Karpas-422 (cell line): ENCODE measurements at regions not wholly inside any gene's neighbourhood (a gene's known extent, or its start where the extent isn't known, plus 50 kb on each side); places are given as distances from the start of the nearest gene placed in this dataset.
"Not testable (repeated sequence)": the region's sequence is repeated elsewhere in the genome, so short reads cannot be mapped to it uniquely, and the experiment has no call there.

Experiments used
- DNase-seq: peaks from one replicate; pipeline ENCODE4 v3.0.0-alpha.2; 2015
- H2AFZ ChIP-seq: fragments of 200-600 bp; sonication (generic); 2 replicates; pipeline ENCODE4 v1.6.1; 2014; ENCODE audit warnings: antibody characterized with exemption, low read length, mixed read lengths
- H3K27ac ChIP-seq: fragments of 200-600 bp; sonication (generic); 2 replicates; pipeline ENCODE4 v1.5.1; 2014; ENCODE audit warnings: mild to moderate bottlenecking, low read length, moderate library complexity
- H3K27me3 ChIP-seq: fragments of 200-600 bp; sonication (generic); 2 replicates; pipeline ENCODE4 v1.6.1; 2014; ENCODE audit warnings: low read length, mixed read lengths
- H3K36me3 ChIP-seq: fragments of 200-600 bp; sonication (generic); 2 replicates; pipeline ENCODE4 v1.6.1; 2014; ENCODE audit warnings: low read length, mixed read lengths; ENCODE audit not compliant: insufficient read depth
- H3K4me1 ChIP-seq: fragments of 200-600 bp; sonication (generic); 2 replicates; pipeline ENCODE4 v1.6.1; 2014; ENCODE audit warnings: mild to moderate bottlenecking, low read length, mixed read lengths
- H3K4me2 ChIP-seq: fragments of 200-600 bp; sonication (generic); 2 replicates; pipeline ENCODE4 v1.6.1; 2014; ENCODE audit warnings: low read length, low read depth, mild to moderate bottlenecking; ENCODE audit not compliant: poor library complexity, severe bottlenecking
- H3K4me3 ChIP-seq: fragments of 200-600 bp; sonication (generic); 2 replicates; pipeline ENCODE4 v1.5.1; 2014; ENCODE audit warnings: mild to moderate bottlenecking, antibody characterized with exemption, low read length, mixed read lengths
- H3K79me2 ChIP-seq: fragments of 200-600 bp; sonication (generic); 2 replicates; pipeline ENCODE4 v1.6.1; 2014; ENCODE audit warnings: mild to moderate bottlenecking, low read length, mixed read lengths
- H3K9ac ChIP-seq: fragments of 200-600 bp; sonication (generic); 2 replicates; pipeline ENCODE4 v1.6.0; 2014; ENCODE audit warnings: low read length
- H3K9me2 ChIP-seq: fragments of 200-600 bp; sonication (generic), shearing (Covaris generic); replicated peaks from 2 replicates; pipeline ENCODE4 v1.6.0; 2014; ENCODE audit warnings: mild to moderate bottlenecking, low read length, moderate library complexity; ENCODE audit not compliant: insufficient read depth
- H3K9me3 ChIP-seq: fragments of 300-700, 200-600 bp; sonication (generic); 2 replicates; pipeline ENCODE4 v1.6.1; 2014; ENCODE audit warnings: low read length, mixed read lengths
- H4K20me1 ChIP-seq: fragments of 200-600 bp; sonication (generic); 2 replicates; pipeline ENCODE4 v1.6.1; 2014; ENCODE audit warnings: mild to moderate bottlenecking, antibody characterized with exemption, low read length, low read depth; ENCODE audit not compliant: insufficient read depth

DNA sequence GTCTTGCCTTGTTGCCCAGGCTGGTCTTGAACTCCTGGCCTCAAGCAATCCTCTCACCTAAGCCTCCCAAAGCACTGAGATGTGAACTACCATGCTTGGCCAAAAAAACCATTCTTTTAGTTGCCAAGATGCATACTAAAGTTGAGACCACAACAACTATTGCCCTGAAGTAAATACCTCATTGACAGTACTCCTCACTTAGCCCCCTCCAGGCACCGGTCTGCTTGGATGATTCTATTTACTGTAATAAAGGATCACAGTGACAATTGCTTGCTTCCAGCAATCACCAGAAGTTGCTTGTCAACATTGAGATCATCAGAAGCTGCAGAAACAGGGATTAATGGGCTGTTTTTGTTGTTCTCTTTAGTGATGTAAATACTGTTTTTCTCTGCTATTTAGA lies 97.1 kb downstream of the CDRT15L2 start:
- H3K9me3 ChIP-seq, H4K20me1 ChIP-seq, H3K36me3 ChIP-seq, H3K4me2 ChIP-seq, H3K27ac ChIP-seq, DNase-seq, H3K9me2 ChIP-seq, H3K4me3 ChIP-seq, H3K27me3 ChIP-seq, H3K4me1 ChIP-seq, H3K9ac ChIP-seq, H3K79me2 ChIP-seq, H2AFZ ChIP-seq: not testable (repeated sequence)

DNA sequence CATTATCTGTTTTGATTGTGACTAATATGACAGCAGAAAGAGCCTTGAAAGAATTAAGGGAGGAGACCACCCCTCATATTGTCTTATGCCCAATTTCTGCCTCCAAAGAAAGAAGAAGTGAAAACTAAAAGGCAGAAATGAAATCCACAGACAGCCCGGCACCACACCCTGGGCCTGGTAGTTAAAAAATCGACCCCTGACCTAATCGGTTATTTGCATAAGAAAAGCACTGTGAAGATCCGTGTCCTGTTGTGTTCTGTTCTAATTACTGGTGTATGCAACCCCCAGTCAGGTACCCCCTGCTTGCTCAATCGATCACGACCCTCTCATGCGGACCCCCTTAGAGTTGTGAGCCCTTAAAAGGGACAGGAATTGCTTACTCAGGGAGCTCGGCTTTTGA lies 97.9 kb downstream of the CDRT15L2 start:
- not testable (repeated sequence) for H3K9me3 ChIP-seq, H3K9me2 ChIP-seq, H3K4me2 ChIP-seq, H2AFZ ChIP-seq, DNase-seq, H3K27me3 ChIP-seq, H3K27ac ChIP-seq, H3K79me2 ChIP-seq, H3K36me3 ChIP-seq, H3K4me1 ChIP-seq, H3K4me3 ChIP-seq, H3K9ac ChIP-seq, H4K20me1 ChIP-seq

DNA sequence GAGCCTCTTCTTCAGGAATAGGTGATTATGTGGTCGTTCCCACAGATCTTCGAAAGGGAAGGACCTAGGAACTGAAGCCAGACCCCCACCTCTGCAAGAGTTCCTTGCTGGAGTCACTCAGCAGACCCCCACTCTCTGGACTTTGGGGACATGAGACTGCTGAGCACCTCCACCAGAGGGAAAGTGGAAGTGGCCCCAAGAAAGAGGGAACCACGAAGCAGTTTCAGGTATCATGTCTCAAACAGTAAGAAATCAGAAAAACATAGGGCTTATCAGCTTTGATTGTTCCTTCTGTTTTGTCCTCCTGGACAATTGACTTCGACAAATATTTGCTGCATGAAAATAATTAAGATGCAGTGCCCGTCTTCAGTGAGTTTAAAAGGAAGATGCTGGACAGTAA lies 98.9 kb downstream of the CDRT15L2 start:
- not testable (repeated sequence) for H3K4me1 ChIP-seq, H4K20me1 ChIP-seq, H3K79me2 ChIP-seq, H3K27me3 ChIP-seq, H3K36me3 ChIP-seq, H3K27ac ChIP-seq, H3K4me2 ChIP-seq, H3K4me3 ChIP-seq, DNase-seq, H3K9ac ChIP-seq, H2AFZ ChIP-seq, H3K9me3 ChIP-seq, H3K9me2 ChIP-seq

DNA sequence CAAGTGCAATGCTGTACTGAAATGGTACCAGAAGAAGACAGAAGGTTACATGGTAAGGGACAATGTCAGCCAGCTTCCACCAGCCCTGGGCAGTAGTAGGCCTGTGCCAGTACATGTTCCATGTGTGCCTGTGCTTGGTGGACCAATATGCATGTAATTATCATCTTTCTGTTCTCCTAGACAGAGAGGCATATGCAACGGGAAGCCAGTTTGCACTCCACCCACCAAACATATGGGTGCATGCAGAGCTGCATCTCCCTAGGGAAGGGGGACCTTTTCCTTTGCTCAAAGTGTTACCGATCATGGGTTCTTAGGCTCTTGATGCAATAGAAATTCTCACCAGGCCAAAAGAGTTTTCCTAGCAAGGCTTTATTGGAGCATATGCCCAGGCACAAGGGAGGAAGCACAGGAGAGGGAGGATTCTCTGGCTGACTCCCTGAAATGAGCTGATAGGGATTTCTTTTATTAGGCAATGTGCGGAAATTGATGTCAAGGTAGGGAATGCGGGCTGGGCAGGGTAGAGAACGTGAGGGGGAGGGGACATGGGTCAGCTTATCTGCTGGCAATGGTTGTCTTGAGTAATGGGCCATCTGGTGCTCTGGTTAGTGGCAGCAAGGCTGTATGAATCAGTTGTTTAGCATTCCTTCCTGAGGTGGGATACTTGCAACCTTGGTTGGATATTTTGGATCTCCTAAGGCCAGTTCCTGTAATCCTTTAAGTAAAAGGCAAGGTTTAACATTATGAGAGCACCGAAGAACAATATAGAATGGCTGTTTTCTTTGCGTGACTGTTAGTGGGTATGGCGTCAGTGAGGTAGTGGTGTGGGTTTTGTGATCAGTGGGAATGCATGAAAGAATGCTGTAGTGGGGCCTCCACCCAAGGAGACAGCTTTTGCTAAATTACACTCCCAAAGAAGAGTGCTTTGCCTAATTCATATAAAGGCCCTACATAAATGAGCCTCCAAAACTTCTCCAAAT lies 102.5 kb downstream of the CDRT15L2 start:
- H2AFZ ChIP-seq, DNase-seq, H3K4me3 ChIP-seq, H3K4me1 ChIP-seq, H3K27me3 ChIP-seq, H3K79me2 ChIP-seq, H3K36me3 ChIP-seq, H3K9me3 ChIP-seq, H3K4me2 ChIP-seq, H3K27ac ChIP-seq, H3K9me2 ChIP-seq, H4K20me1 ChIP-seq, H3K9ac ChIP-seq: not testable (repeated sequence)

DNA sequence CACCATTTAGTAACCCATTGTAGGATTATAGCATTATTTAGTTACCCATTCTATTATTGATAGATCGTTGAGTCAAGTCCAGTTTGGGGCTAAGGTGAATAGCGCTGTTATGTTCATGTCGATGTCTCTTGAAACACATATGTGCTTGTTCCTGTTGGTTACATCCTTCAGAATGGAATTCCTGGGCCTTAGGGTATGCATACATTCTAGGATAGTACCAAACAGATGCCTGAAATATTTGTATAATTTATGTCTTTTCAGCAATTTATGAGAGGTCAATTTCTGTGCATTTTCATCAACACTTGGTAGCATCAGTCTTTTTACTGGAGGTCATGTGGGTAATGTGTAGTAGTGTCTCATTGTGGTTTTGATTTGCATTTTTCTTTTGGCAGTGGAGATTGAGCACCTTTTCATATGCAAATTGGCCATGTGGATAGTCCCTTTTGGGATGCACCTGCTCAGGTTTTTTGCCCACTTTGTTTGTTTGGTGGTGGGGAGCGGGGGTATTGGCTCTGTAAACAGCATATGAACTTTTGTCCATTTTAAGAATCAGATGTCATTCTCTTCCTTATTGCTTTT lies 104.2 kb downstream of the CDRT15L2 start:
- H4K20me1 ChIP-seq, H3K27me3 ChIP-seq, H3K9me2 ChIP-seq, H2AFZ ChIP-seq, H3K4me2 ChIP-seq, DNase-seq, H3K36me3 ChIP-seq, H3K4me3 ChIP-seq, H3K27ac ChIP-seq, H3K9me3 ChIP-seq, H3K4me1 ChIP-seq, H3K9ac ChIP-seq, H3K79me2 ChIP-seq: not testable (repeated sequence)

DNA sequence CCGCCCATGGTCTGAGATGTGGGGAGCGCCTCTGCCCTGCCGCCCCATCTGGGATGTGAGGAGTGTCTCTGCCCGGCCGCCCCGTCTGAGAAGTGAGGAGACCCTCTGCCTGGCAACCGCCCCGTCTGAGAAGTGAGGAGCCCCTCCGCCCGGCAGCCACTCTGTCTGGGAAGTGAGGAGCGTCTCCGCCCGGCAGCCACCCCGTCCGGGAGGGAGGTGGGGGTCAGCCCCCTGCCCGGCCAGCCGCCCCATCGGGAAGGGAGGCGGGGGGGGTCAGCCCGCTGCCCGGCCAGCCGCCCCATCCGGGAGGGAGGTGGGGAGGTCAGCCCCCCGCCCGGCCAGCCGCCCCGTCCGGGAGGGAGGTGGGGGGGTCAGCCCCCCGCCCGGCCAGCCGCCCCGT lies 105.5 kb downstream of the CDRT15L2 start:
- H3K36me3 ChIP-seq, H3K27ac ChIP-seq, H3K4me2 ChIP-seq, H3K4me3 ChIP-seq, H3K4me1 ChIP-seq, H3K9ac ChIP-seq, H2AFZ ChIP-seq, H3K9me2 ChIP-seq, H3K9me3 ChIP-seq, DNase-seq, H3K79me2 ChIP-seq, H3K27me3 ChIP-seq, H4K20me1 ChIP-seq: not testable (repeated sequence)

DNA sequence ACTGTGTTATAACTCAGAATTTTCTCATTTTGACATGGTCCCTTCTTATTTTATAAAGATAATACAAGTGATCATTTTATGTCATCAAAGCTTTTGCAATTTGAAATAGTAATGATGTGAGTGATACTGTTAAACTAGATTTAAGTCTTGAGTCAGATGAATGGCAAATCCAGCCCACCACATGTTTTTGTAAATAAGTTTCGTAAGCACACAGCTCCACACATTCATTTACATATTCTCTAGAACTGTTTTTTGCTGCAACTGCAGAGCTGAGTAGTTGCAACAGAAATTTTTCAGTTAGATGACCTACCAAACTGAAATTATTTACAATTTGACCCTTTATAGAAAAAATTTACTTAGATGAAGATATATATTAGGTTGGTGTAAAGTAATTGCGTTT lies 108.1 kb downstream of the CDRT15L2 start:
- H3K4me3 ChIP-seq, H2AFZ ChIP-seq, H3K9ac ChIP-seq, H3K27me3 ChIP-seq, H3K4me1 ChIP-seq, H3K9me2 ChIP-seq, H3K27ac ChIP-seq, H4K20me1 ChIP-seq, H3K79me2 ChIP-seq, H3K4me2 ChIP-seq, DNase-seq, H3K9me3 ChIP-seq, H3K36me3 ChIP-seq: not testable (repeated sequence)

DNA sequence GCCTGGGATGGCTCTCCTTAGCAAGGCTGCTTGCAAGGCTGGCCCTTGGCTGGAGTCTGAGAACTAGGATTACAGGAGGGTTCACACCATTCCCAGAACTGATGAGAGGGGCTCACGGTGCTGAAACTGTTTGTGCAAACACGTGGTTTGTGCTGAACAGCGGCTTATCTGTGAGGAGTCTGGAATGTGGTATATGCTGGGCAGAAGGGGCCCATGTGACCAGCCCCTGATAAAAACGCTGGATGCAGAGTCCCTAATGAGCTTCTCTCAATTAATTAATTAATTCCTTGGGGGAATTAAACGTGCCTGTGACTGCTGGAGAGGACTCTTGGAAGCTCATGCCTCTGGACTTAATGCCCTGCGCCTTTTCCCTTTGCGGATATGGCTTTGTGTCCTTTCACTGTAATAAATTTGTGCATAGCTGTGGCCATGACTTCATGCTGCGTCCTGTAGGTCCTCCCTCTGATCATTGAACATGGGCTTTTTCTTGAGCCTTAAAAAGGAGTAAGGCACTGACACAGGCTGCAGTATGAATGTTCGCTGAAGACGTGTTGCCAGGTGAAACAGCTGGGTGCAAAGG lies 109.7 kb downstream of the CDRT15L2 start:
- not testable (repeated sequence) for H2AFZ ChIP-seq, H3K4me3 ChIP-seq, H3K27ac ChIP-seq, H3K4me1 ChIP-seq, H3K27me3 ChIP-seq, H3K9me3 ChIP-seq, H3K9ac ChIP-seq, H3K9me2 ChIP-seq, H3K36me3 ChIP-seq, DNase-seq, H3K4me2 ChIP-seq, H4K20me1 ChIP-seq, H3K79me2 ChIP-seq
